OCI-LY1 (cell line): ENCODE measurements at regions not wholly inside any gene's neighbourhood (a gene's known extent, or its start where the extent isn't known, plus 50 kb on each side); places are given as distances from the start of the nearest gene placed in this dataset.

ENCODE experiments used
- H2AFZ ChIP-seq: fragments of 200-600 bp; sonication (generic), shearing (Covaris generic); 2 replicates; pipeline ENCODE4 v1.6.0; 2014; ENCODE audit warnings: antibody characterized with exemption, mild to moderate bottlenecking, low read length
- H3F3A ChIP-seq: fragments of 200-600 bp; sonication (generic), shearing (Covaris generic); 2 replicates; pipeline ENCODE4 v1.6.0; 2014; ENCODE audit warnings: mild to moderate bottlenecking, antibody characterized with exemption, low read length, moderate library complexity; ENCODE audit not compliant: insufficient read depth
- H3K27ac ChIP-seq: fragments of 200-600 bp; sonication (generic); 2 replicates; pipeline ENCODE4 v1.5.1; 2014; ENCODE audit warnings: low read length, mixed run types, mild to moderate bottlenecking, low read depth; ENCODE audit not compliant: poor library complexity, severe bottlenecking
- H3K27me3 ChIP-seq: fragments of 200-600 bp; sonication (generic); 2 replicates; pipeline ENCODE4 v1.6.0; 2014; ENCODE audit warnings: antibody characterized with exemption, mild to moderate bottlenecking, low read length, moderate library complexity; ENCODE audit not compliant: insufficient read depth
- H3K36me3 ChIP-seq: fragments of 200-600 bp; sonication (generic); 2 replicates; pipeline ENCODE4 v1.6.1; 2014; ENCODE audit warnings: mild to moderate bottlenecking, antibody characterized with exemption, low read length, moderate library complexity, mixed read lengths; ENCODE audit not compliant: insufficient read depth
- H3K4me1 ChIP-seq: fragments of 200-600 bp; sonication (generic); 2 replicates; pipeline ENCODE4 v1.5.1; 2014; ENCODE audit warnings: mild to moderate bottlenecking, low read length, moderate library complexity; ENCODE audit not compliant: insufficient read depth, severe bottlenecking
- H3K4me2 ChIP-seq: fragments of 200-600 bp; sonication (generic), shearing (Covaris generic); 2 replicates; pipeline ENCODE4 v1.6.1; 2014; ENCODE audit warnings: low read length
- H3K4me3 ChIP-seq: fragments of 200-600 bp; sonication (generic); 2 replicates; pipeline ENCODE4 v1.5.1; 2014; ENCODE audit warnings: low read length, low read depth, mild to moderate bottlenecking, mixed read lengths; ENCODE audit not compliant: poor library complexity, severe bottlenecking
- H3K79me2 ChIP-seq: fragments of 200-600 bp; shearing (Covaris generic); 2 replicates; pipeline ENCODE4 v1.6.1; 2016; ENCODE audit warnings: mixed run types, low read length, mixed read lengths; ENCODE audit not compliant: insufficient read depth
- H3K9ac ChIP-seq: fragments of 200-600 bp; sonication (generic), shearing (Covaris generic); 2 replicates; pipeline ENCODE4 v1.6.1; 2014; ENCODE audit warnings: mild to moderate bottlenecking, low read length, mixed read lengths
- H3K9me2 ChIP-seq: fragments of 200-600 bp; sonication (generic), shearing (Covaris generic); 2 replicates; pipeline ENCODE4 v1.6.1; 2014; ENCODE audit warnings: low read depth, mild to moderate bottlenecking, low read length, mixed read lengths
- H3K9me3 ChIP-seq: fragments of 200-600 bp; shearing (Covaris generic); 2 replicates; pipeline ENCODE4 v1.6.1; 2014; ENCODE audit warnings: low read length, mixed read lengths
- H4K20me1 ChIP-seq: fragments of 200-600 bp; sonication (generic), shearing (Covaris generic); 2 replicates; pipeline ENCODE4 v1.6.0; 2016; ENCODE audit warnings: mild to moderate bottlenecking, low read length; ENCODE audit not compliant: insufficient read depth
- CTCF ChIP-seq: fragments of 200-600 bp; sonication (generic), shearing (Covaris generic); IDR thresholded peaks from 2 replicates; pipeline ENCODE4 v1.5.1; 2017; ENCODE audit warnings: mild to moderate bottlenecking, antibody characterized with exemption, low read length, moderate library complexity, mixed read lengths
- EZH2 ChIP-seq: fragments of 200-600 bp; sonication (generic), shearing (Covaris generic); IDR thresholded peaks from 2 replicates; pipeline ENCODE4 v1.8.0; 2017; ENCODE audit warnings: borderline replicate concordance, mixed run types, mild to moderate bottlenecking, antibody characterized with exemption, low read length, moderate library complexity, mixed read lengths

- Histone ChIP-seq H3K9ac (no peak overlapping the region), H2AFZ (no peak overlapping the region), H3K27ac (no peak overlapping the region), H4K20me1 (no peaks in the 10 kb centered on the region), H3K4me3 (no peak overlapping the region), H3K9me3 (no peaks in the 10 kb centered on the region), H3K9me2 (no peaks in the 10 kb centered on the region), H3K4me2 (no peak overlapping the region), H3K27me3 (no peaks in the 10 kb centered on the region), H3K36me3 (no peaks in the 10 kb centered on the region), H3F3A (no peaks in the 10 kb centered on the region), H3K79me2 (no peaks in the 10 kb centered on the region), H3K4me1 (no peaks in the 10 kb centered on the region)
- TF ChIP-seq EZH2 (no peak), CTCF (no peak)
Measured at GRCh38 chr7:34237493-34237849, 332.1 kb downstream of the BMPER start.

DNA sequence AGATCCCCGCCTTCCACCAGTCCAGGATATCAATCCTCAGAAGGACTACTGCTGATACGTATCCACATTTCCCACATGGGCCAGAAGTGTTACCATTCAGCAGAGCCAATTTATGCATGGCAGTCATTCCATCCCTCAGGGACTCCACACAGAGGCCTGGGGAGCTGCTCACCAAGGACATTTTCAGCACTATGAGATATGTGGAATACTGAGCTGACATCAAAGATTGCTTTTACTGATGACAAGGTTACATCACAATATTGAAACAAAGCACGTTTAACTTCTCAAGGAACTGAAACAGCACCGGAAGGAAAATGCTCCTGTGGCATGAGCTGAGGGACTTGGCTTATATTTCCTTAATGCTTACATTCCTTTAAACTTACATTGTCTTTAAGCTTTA is 335.1 kb downstream of the BMPER start:
- Histone ChIP-seq H3K9me3 (no peaks in the 10 kb centered on the region), H3K79me2 (no peaks in the 10 kb centered on the region), H3K4me3 (no peak overlapping the region), H3K27ac (no peak overlapping the region), H3K4me1 (no peaks in the 10 kb centered on the region), H3K36me3 (no peaks in the 10 kb centered on the region), H3K9ac (no peak overlapping the region), H3F3A (no peaks in the 10 kb centered on the region), H3K27me3 (no peaks in the 10 kb centered on the region), H2AFZ (no peak overlapping the region), H3K4me2 (no peak overlapping the region), H4K20me1 (no peaks in the 10 kb centered on the region), H3K9me2 (no peaks in the 10 kb centered on the region)
- TF ChIP-seq CTCF (no peak), EZH2 (no peak)

GRCh38 chr7:34242391-34242790 is 337.1 kb downstream of the BMPER start:
- Histone ChIP-seq H2AFZ (no peak overlapping the region), H3K9ac (no peak overlapping the region), H3F3A (no peaks in the 10 kb centered on the region), H3K79me2 (no peaks in the 10 kb centered on the region), H3K4me3 (no peak overlapping the region), H3K36me3 (no peaks in the 10 kb centered on the region), H3K4me1 (no peaks in the 10 kb centered on the region), H4K20me1 (no peaks in the 10 kb centered on the region), H3K27ac (no peak overlapping the region), H3K9me2 (no peaks in the 10 kb centered on the region), H3K9me3 (no peaks in the 10 kb centered on the region), H3K27me3 (no peaks in the 10 kb centered on the region), H3K4me2 (no peak overlapping the region)
- no peak for TF ChIP-seq EZH2
- no peak for TF ChIP-seq CTCF
